Epithelial cell of proximal tubule (primary cell): ENCODE measurements at regions not wholly inside any gene's neighbourhood (a gene's known extent, or its start where the extent isn't known, plus 50 kb on each side); places are given as distances from the start of the nearest gene placed in this dataset.

ENCODE experiments used
- DNase-seq: peaks from one replicate; pipeline ENCODE4 v3.0.0-alpha.2; 2011; ENCODE audit warnings: low read depth
- H3K4me3 ChIP-seq: 2 replicates; pipeline ENCODE4 v1.5.1; 2011; ENCODE audit warnings: low read depth, mild to moderate bottlenecking, low read length
- TF ChIP-seq, protein P1 (sequence below): conservative IDR thresholded peaks from 2 replicates; pipeline ENCODE4 v1.5.1; 2012; ENCODE audit warnings: low read depth, mild to moderate bottlenecking, low read length

DNA sequence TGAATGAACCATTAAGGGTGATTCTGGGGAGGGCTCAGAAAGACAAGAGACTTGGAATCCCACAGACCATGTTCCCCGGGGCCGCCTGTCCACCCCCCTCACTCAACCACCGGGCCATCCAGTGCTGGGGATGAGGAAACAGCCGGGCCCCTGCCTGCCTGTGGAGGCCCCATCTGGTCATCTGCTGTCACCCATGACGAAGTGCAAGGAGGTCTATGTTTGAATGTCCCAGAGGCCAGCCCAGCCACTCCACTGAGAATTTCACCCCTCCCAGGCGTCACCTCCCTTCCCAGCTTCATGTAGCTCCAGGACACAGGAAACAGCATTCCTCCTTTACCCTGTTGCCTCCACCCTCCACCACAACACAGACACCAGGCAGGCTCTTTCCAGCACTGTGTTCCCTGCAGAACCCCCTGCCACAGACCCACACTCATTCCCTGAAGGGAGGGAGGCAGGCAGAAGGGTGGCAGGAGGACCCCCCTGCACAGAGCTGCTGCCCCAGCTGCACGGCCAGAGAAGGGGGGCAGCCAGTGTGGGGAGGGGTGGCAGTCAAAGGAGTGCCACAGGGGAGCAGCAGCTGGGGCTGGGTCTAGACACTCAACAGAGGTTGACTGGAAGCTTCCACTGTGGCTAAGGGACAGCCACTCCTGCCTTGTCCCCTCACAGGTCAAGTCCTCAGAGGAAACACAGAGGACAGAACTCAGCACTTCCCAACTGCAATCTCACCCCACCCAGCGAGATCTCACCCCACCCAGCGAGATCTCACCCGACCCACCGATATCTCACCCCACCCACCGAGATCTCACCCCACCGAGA, 50.3 kb upstream of the PPP2R5C start:
- no peak overlapping the region for H3K4me3 ChIP-seq
- TF ChIP-seq, protein P1, sequence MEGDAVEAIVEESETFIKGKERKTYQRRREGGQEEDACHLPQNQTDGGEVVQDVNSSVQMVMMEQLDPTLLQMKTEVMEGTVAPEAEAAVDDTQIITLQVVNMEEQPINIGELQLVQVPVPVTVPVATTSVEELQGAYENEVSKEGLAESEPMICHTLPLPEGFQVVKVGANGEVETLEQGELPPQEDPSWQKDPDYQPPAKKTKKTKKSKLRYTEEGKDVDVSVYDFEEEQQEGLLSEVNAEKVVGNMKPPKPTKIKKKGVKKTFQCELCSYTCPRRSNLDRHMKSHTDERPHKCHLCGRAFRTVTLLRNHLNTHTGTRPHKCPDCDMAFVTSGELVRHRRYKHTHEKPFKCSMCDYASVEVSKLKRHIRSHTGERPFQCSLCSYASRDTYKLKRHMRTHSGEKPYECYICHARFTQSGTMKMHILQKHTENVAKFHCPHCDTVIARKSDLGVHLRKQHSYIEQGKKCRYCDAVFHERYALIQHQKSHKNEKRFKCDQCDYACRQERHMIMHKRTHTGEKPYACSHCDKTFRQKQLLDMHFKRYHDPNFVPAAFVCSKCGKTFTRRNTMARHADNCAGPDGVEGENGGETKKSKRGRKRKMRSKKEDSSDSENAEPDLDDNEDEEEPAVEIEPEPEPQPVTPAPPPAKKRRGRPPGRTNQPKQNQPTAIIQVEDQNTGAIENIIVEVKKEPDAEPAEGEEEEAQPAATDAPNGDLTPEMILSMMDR, result no peak
- no peak for DNase-seq
